Suprapubic skin (tissue), 4 donors: ENCODE measurements at regions not wholly inside any gene's neighbourhood (a gene's known extent, or its start where the extent isn't known, plus 50 kb on each side); places are given as distances from the start of the nearest gene placed in this dataset.

Experiments used
- DNase-seq, 2 donors: peaks; one replicate each; pipeline ENCODE4 v3.0.0-alpha.2; 2019; ENCODE audit warnings: low spot score in 2 of 2
- H3K27ac ChIP-seq: fragments of 200-600 bp; sonication (generic); one replicate; pipeline ENCODE4 v1.5.1; 2019
- H3K27me3 ChIP-seq: fragments of 200-600 bp; sonication (generic); one replicate; pipeline ENCODE4 v1.5.1; 2019
- H3K36me3 ChIP-seq: fragments of 200-600 bp; sonication (generic); one replicate; pipeline ENCODE4 v1.5.1; 2019
- H3K4me1 ChIP-seq: fragments of 200-600 bp; sonication (generic); one replicate; pipeline ENCODE4 v1.5.1; 2019
- H3K4me3 ChIP-seq: fragments of 200-600 bp; sonication (generic); one replicate; pipeline ENCODE4 v1.5.1; 2019; ENCODE audit warnings: mild to moderate bottlenecking
- H3K9me3 ChIP-seq: fragments of 200-600 bp; sonication (generic); one replicate; pipeline ENCODE4 v1.5.1; 2019
- CTCF ChIP-seq, 2 donors: fragments of 200-600 bp in 1 of 2; fragments of 450-650 bp in 1 of 2; sonication (generic) in 1 of 2; IDR thresholded peaks; one replicate each; pipeline ENCODE4 v1.5.1; 2016 to 2019; ENCODE audit warnings: antibody characterized with exemption in 2 of 2, mild to moderate bottlenecking in 1 of 2, moderate library complexity in 1 of 2
- EP300 ChIP-seq: sonication (generic); formaldehyde crosslinking; IDR thresholded peaks from one replicate; pipeline ENCODE4 v1.6.1; 2017; ENCODE audit warnings: antibody characterized with exemption
- POLR2A ChIP-seq, 2 donors: fragments of 450-650 bp; IDR thresholded peaks; one replicate each; pipeline ENCODE4 v1.6.1; 2017; ENCODE audit warnings: antibody characterized with exemption in 2 of 2, mild to moderate bottlenecking in 2 of 2, moderate library complexity in 2 of 2
- POLR2AphosphoS5 ChIP-seq, 3 donors: sonication (generic); formaldehyde crosslinking; IDR thresholded peaks; one replicate each; pipeline ENCODE4 v1.6.1; 2017; ENCODE audit warnings: antibody characterized with exemption in 3 of 3
- WGBS: methylation state at CpG from one replicate; pipeline ENCODE4 v1.1.5; 2018; 5-methylcytosine and 5-hydroxymethylcytosine counted together

GRCh38 chr4:175947117-175947722, 118.4 kb upstream of the WDR17 start:
- 4% methylated on average over 4 of the region's 4 CpGs for WGBS
- TF ChIP-seq POLR2AphosphoS5 (IDR thresholded peaks at IDR 0.05) (no peak), CTCF (IDR thresholded peaks at IDR 0.05) (peak in 1 of 2 donors; percentile 47), POLR2A (IDR thresholded peaks at IDR 0.05) (no peak)
- no peak for DNase-seq
- H3K27ac ChIP-seq = no peak overlapping the region
- H3K4me1 ChIP-seq = no peaks in the 10 kb centered on the region
- H3K36me3 ChIP-seq = no peaks in the 10 kb centered on the region
- H3K4me3 ChIP-seq = no peak overlapping the region
- H3K9me3 ChIP-seq = no peaks in the 10 kb centered on the region
- no peaks in the 10 kb centered on the region for H3K27me3 ChIP-seq

- Histone ChIP-seq H3K4me3 (no peak overlapping the region), H3K9me3 (no peaks in the 10 kb centered on the region), H3K4me1 (no peaks in the 10 kb centered on the region), H3K27me3 (no peaks in the 10 kb centered on the region), H3K36me3 (no peaks in the 10 kb centered on the region), H3K27ac (no peak overlapping the region)
- WGBS = 67% methylated on average over 1 of the region's 1 CpG
- no peak for DNase-seq
- no peak for TF ChIP-seq POLR2A (IDR thresholded peaks at IDR 0.05)
- TF ChIP-seq EP300 = no peak
- TF ChIP-seq CTCF (IDR thresholded peaks at IDR 0.05) = no peak
- TF ChIP-seq POLR2AphosphoS5 (IDR thresholded peaks at IDR 0.05) = no peak
These were observed 113.8 kb upstream of the WDR17 start for GRCh38 chr4:175951794-175952193.

GRCh38 chr4:175953116-175953515, 112.5 kb upstream of the WDR17 start:
- TF ChIP-seq EP300 = no peak
- no peak for TF ChIP-seq CTCF (IDR thresholded peaks at IDR 0.05)
- no peak for TF ChIP-seq POLR2AphosphoS5 (IDR thresholded peaks at IDR 0.05)
- no peak for TF ChIP-seq POLR2A (IDR thresholded peaks at IDR 0.05)
- 89% methylated on average over 2 of the region's 2 CpGs for WGBS
- no peaks in the 10 kb centered on the region for H3K9me3 ChIP-seq

GRCh38 chr4:175953960-175954521, 111.6 kb upstream of the WDR17 start:
- Histone ChIP-seq H3K4me3 (no peak overlapping the region), H3K27me3 (no peaks in the 10 kb centered on the region), H3K36me3 (no peaks in the 10 kb centered on the region), H3K4me1 (no peaks in the 10 kb centered on the region), H3K27ac (no peak overlapping the region), H3K9me3 (no peaks in the 10 kb centered on the region)
- no peak for DNase-seq
- 94% methylated on average over 5 of the region's 5 CpGs for WGBS
- TF ChIP-seq CTCF (IDR thresholded peaks at IDR 0.05) = no peak

More at GRCh38 chr4:175953116-175953515, 112.5 kb upstream of the WDR17 start:
- DNase-seq = no peak
- no peak overlapping the region for H3K4me3 ChIP-seq
- no peaks in the 10 kb centered on the region for H3K36me3 ChIP-seq
- no peak overlapping the region for H3K27ac ChIP-seq
- H3K27me3 ChIP-seq = no peaks in the 10 kb centered on the region
- no peaks in the 10 kb centered on the region for H3K4me1 ChIP-seq

GRCh38 chr4:175954685-175955084, 111.0 kb upstream of the WDR17 start:
- TF ChIP-seq EP300 (no peak), POLR2AphosphoS5 (IDR thresholded peaks at IDR 0.05) (no peak), POLR2A (IDR thresholded peaks at IDR 0.05) (no peak), CTCF (IDR thresholded peaks at IDR 0.05) (no peak)
- no peaks in the 10 kb centered on the region for H3K27me3 ChIP-seq
- no peaks in the 10 kb centered on the region for H3K36me3 ChIP-seq
- no peaks in the 10 kb centered on the region for H3K4me1 ChIP-seq
- no peaks in the 10 kb centered on the region for H3K9me3 ChIP-seq
- no peak for DNase-seq
- no peak overlapping the region for H3K4me3 ChIP-seq
- no peak overlapping the region for H3K27ac ChIP-seq
- WGBS = 71% methylated on average over 3 of the region's 3 CpGs
